Liver (tissue), 8 donors: ENCODE measurements at regions not wholly inside any gene's neighbourhood (a gene's known extent, or its start where the extent isn't known, plus 50 kb on each side); places are given as distances from the start of the nearest gene placed in this dataset.

Source experiments
- DNase-seq: peaks from one replicate; pipeline ENCODE4 v3.0.0-alpha.2; 2017; ENCODE audit warnings: low spot score
- H3K27ac ChIP-seq, 2 donors: one replicate each; pipeline ENCODE4 v1.7.0; 2013; ENCODE audit warnings: inconsistent platforms in 2 of 2, low read length in 2 of 2, control low read depth in 1 of 2, low read depth in 1 of 2, mild to moderate bottlenecking in 1 of 2
- H3K27me3 ChIP-seq, 4 donors: one replicate each; pipeline versions ENCODE4 v1.6.1 to v1.7.0; 2013; ENCODE audit warnings: low read length in 3 of 4, inconsistent platforms in 1 of 4, mild to moderate bottlenecking in 1 of 4, moderate library complexity in 1 of 4; ENCODE audit not compliant: control insufficient read depth in 4 of 4, insufficient read depth in 4 of 4
- H3K36me3 ChIP-seq, 4 donors: one replicate each; pipeline versions ENCODE4 v1.6.1 to v1.7.0; 2013; ENCODE audit warnings: low read length in 3 of 4, mild to moderate bottlenecking in 3 of 4, low read depth in 1 of 4, moderate library complexity in 1 of 4; ENCODE audit not compliant: control insufficient read depth in 4 of 4, insufficient read depth in 3 of 4
- H3K4me1 ChIP-seq, 4 donors: one replicate each; pipeline versions ENCODE4 v1.6.1 to v1.7.0; 2013; ENCODE audit warnings: low read length in 3 of 4, mild to moderate bottlenecking in 3 of 4, moderate library complexity in 1 of 4; ENCODE audit not compliant: control insufficient read depth in 4 of 4, insufficient read depth in 4 of 4
- H3K4me3 ChIP-seq, 3 donors: one replicate each; pipeline versions ENCODE4 v1.6.1 to v1.7.0; 2013; ENCODE audit warnings: low read length in 3 of 3, control low read depth in 1 of 3, low read depth in 1 of 3, mild to moderate bottlenecking in 1 of 3
- H3K9ac ChIP-seq, 2 donors: one replicate each; pipeline ENCODE4 v1.7.0; 2013; ENCODE audit warnings: low read length in 2 of 2, mild to moderate bottlenecking in 2 of 2, moderate library complexity in 2 of 2, control low read depth in 1 of 2, low read depth in 1 of 2
- H3K9me3 ChIP-seq, 4 donors: one replicate each; pipeline versions ENCODE4 v1.6.1 to v1.7.0; 2013; ENCODE audit warnings: low read length in 3 of 4; ENCODE audit not compliant: control insufficient read depth in 4 of 4
- ATF3 ChIP-seq: IDR thresholded peaks from 2 replicates; pipeline ENCODE4 v1.6.1; 2016; ENCODE audit warnings: antibody characterized with exemption
- EGR1 ChIP-seq, 2 donors: IDR thresholded peaks; 2 replicates each; pipeline ENCODE4 v1.6.1; 2016 to 2018; ENCODE audit warnings: antibody characterized with exemption in 2 of 2, low read depth in 2 of 2
- FOXA1 ChIP-seq: IDR thresholded peaks from 2 replicates; pipeline ENCODE4 v1.6.1; 2016; ENCODE audit warnings: antibody characterized with exemption
- FOXA2 ChIP-seq: IDR thresholded peaks from 2 replicates; pipeline ENCODE4 v1.6.1; 2016; ENCODE audit warnings: antibody characterized with exemption
- GABPA ChIP-seq, 2 donors: IDR thresholded peaks in 1 of 2; conservative IDR thresholded peaks in 1 of 2; 2 replicates each; pipeline ENCODE4 v1.6.1; 2016; ENCODE audit warnings: antibody characterized with exemption in 2 of 2, mild to moderate bottlenecking in 1 of 2, moderate library complexity in 1 of 2
- HNF4A ChIP-seq, 2 donors: conservative IDR thresholded peaks; 2 replicates each; pipeline ENCODE4 v1.6.1; 2016; ENCODE audit warnings: antibody characterized with exemption in 2 of 2, mild to moderate bottlenecking in 2 of 2
- HNF4G ChIP-seq: IDR thresholded peaks from 2 replicates; pipeline ENCODE4 v1.6.1; 2016; ENCODE audit warnings: antibody characterized with exemption
- JUND ChIP-seq, 2 donors: IDR thresholded peaks; 2 replicates each; pipeline ENCODE4 v1.6.1; 2016; ENCODE audit warnings: antibody characterized with exemption in 2 of 2
- MAX ChIP-seq: IDR thresholded peaks from 2 replicates; pipeline ENCODE4 v1.6.1; 2016; ENCODE audit warnings: antibody characterized with exemption
- NR2F2 ChIP-seq: IDR thresholded peaks from 2 replicates; pipeline ENCODE4 v1.6.1; 2016; ENCODE audit warnings: antibody characterized with exemption
- RAD21 ChIP-seq, 2 donors: IDR thresholded peaks; 2 replicates each; pipeline ENCODE4 v1.6.1; 2016; ENCODE audit warnings: antibody characterized with exemption in 2 of 2, mild to moderate bottlenecking in 2 of 2
- REST ChIP-seq: IDR thresholded peaks from 2 replicates; pipeline ENCODE4 v1.6.1; 2016; ENCODE audit warnings: antibody characterized with exemption, mild to moderate bottlenecking
- RXRA ChIP-seq, 2 donors: IDR thresholded peaks; 2 replicates each; pipeline ENCODE4 v1.6.1; 2017 to 2018; ENCODE audit warnings: antibody characterized with exemption in 2 of 2, mild to moderate bottlenecking in 1 of 2
- SP1 ChIP-seq: IDR thresholded peaks from 2 replicates; pipeline ENCODE4 v1.6.1; 2018; ENCODE audit warnings: antibody characterized with exemption, mild to moderate bottlenecking
- TAF1 ChIP-seq: conservative IDR thresholded peaks from 2 replicates; pipeline ENCODE4 v1.6.1; 2016; ENCODE audit warnings: antibody characterized with exemption, mild to moderate bottlenecking
- YY1 ChIP-seq: IDR thresholded peaks from 2 replicates; pipeline ENCODE4 v1.6.1; 2016; ENCODE audit warnings: antibody characterized with exemption, mild to moderate bottlenecking
- WGBS: extraction: QIAGEN DNeasy Blood & Tissue Kit; methylation state at CpG from one replicate; pipeline ENCODE4 v1.1.7; 2013; 5-methylcytosine and 5-hydroxymethylcytosine counted together
- TF ChIP-seq, protein P1 (sequence below): fragments of 150-350 bp; IDR thresholded peaks from 2 replicates; pipeline ENCODE4 v1.5.1; 2017; ENCODE audit warnings: improper control_type of control experiment, low read depth, low read length; ENCODE audit not compliant: missing input control
- TF ChIP-seq, protein P2 (sequence below): IDR thresholded peaks from 2 replicates; pipeline ENCODE4 v1.6.1; 2016; ENCODE audit warnings: antibody characterized with exemption
- donor health status: healthy.
- donor health status: healthy.
- donor health status: healthy.
- donor health status: healthy.
- donor health status: healthy.

DNA sequence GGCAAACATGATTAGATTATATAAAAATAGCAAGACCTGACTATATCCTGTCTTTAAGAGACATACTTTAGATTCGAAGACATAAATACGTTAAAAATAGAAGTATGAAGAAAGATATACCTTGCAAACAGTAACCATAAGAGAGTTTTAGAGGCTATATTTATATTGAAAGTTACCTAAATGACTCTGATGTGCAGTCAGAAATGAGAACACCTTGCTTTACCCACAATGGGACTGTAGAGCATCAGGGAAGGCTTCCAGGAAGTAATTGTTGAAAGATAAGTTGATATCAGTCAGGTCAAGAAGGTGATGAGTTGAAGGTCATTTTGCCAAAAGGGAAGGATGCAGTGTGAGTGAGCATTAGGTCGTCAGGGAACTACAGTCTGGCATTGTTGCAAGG lies 110.2 kb downstream of the NEDD1 start:
- no peak overlapping the region for H3K4me3 ChIP-seq
- no peak overlapping the region for H3K27ac ChIP-seq
- 61% methylated on average over 3 of the region's 3 CpGs for WGBS
- no peak overlapping the region for H3K9ac ChIP-seq
- H3K9me3 ChIP-seq, result peaks cover 0 to 12% (median 3%) of the 10 kb centered on the region in 4 donors
- DNase-seq, result no peak
- H3K27me3 ChIP-seq, result no peaks in the 10 kb centered on the region
- TF ChIP-seq ATF3, result no peak
- no peak for TF ChIP-seq YY1
- TF ChIP-seq, protein P1, sequence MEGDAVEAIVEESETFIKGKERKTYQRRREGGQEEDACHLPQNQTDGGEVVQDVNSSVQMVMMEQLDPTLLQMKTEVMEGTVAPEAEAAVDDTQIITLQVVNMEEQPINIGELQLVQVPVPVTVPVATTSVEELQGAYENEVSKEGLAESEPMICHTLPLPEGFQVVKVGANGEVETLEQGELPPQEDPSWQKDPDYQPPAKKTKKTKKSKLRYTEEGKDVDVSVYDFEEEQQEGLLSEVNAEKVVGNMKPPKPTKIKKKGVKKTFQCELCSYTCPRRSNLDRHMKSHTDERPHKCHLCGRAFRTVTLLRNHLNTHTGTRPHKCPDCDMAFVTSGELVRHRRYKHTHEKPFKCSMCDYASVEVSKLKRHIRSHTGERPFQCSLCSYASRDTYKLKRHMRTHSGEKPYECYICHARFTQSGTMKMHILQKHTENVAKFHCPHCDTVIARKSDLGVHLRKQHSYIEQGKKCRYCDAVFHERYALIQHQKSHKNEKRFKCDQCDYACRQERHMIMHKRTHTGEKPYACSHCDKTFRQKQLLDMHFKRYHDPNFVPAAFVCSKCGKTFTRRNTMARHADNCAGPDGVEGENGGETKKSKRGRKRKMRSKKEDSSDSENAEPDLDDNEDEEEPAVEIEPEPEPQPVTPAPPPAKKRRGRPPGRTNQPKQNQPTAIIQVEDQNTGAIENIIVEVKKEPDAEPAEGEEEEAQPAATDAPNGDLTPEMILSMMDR, result no peak
- TF ChIP-seq FOXA2, result no peak
- TF ChIP-seq FOXA1, result no peak
- TF ChIP-seq, protein P2, sequence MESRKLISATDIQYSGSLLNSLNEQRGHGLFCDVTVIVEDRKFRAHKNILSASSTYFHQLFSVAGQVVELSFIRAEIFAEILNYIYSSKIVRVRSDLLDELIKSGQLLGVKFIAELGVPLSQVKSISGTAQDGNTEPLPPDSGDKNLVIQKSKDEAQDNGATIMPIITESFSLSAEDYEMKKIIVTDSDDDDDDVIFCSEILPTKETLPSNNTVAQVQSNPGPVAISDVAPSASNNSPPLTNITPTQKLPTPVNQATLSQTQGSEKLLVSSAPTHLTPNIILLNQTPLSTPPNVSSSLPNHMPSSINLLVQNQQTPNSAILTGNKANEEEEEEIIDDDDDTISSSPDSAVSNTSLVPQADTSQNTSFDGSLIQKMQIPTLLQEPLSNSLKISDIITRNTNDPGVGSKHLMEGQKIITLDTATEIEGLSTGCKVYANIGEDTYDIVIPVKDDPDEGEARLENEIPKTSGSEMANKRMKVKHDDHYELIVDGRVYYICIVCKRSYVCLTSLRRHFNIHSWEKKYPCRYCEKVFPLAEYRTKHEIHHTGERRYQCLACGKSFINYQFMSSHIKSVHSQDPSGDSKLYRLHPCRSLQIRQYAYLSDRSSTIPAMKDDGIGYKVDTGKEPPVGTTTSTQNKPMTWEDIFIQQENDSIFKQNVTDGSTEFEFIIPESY, result no peak
- TF ChIP-seq RAD21 (IDR thresholded peaks at IDR 0.05), result no peak
- TF ChIP-seq RXRA (IDR thresholded peaks at IDR 0.05), result no peak
- no peak for TF ChIP-seq GABPA (IDR thresholded peaks at IDR 0.05 in 1 of 2, conservative IDR thresholded peaks at IDR 0.05 in 1 of 2)
- TF ChIP-seq REST, result no peak
- TF ChIP-seq HNF4A (conservative IDR thresholded peaks at IDR 0.05), result no peak
- no peak for TF ChIP-seq TAF1
- TF ChIP-seq HNF4G, result no peak
- H3K4me1 ChIP-seq, result no peaks in the 10 kb centered on the region
- no peaks in the 10 kb centered on the region for H3K36me3 ChIP-seq

GRCh38 chr12:97022536-97023230 lies 115.6 kb downstream of the NEDD1 start:
- Histone ChIP-seq H3K36me3 (no peaks in the 10 kb centered on the region), H3K9me3 (no peaks in the 10 kb centered on the region), H3K27me3 (no peaks in the 10 kb centered on the region), H3K4me1 (no peaks in the 10 kb centered on the region), H3K9ac (no peak overlapping the region), H3K27ac (no peak overlapping the region), H3K4me3 (no peak overlapping the region)
- 77% methylated on average over 4 of the region's 4 CpGs for WGBS
- DNase-seq, result no peak
- no peak for TF ChIP-seq SP1
- TF ChIP-seq YY1, result no peak
- no peak for TF ChIP-seq JUND (IDR thresholded peaks at IDR 0.05)
- TF ChIP-seq REST, result no peak
- TF ChIP-seq MAX, result no peak
- no peak for TF ChIP-seq NR2F2
- no peak for TF ChIP-seq RXRA (IDR thresholded peaks at IDR 0.05)
- no peak for TF ChIP-seq EGR1 (IDR thresholded peaks at IDR 0.05; ENCODE audit: low read depth in 2 of 2)
- TF ChIP-seq, protein P2, result no peak
